HG03103 (cell line): ENCODE measurements at regions not wholly inside any gene's neighbourhood (a gene's known extent, or its start where the extent isn't known, plus 50 kb on each side); places are given as distances from the start of the nearest gene placed in this dataset.

ENCODE experiments used
- ATAC-seq: cut with Tn5 transposase; IDR thresholded peaks from one replicate; pipeline ENCODE4 v1.9.1; 2021; ENCODE audit warnings: low read depth; ENCODE audit not compliant: unreplicated experiment

GRCh38 chr13:74825152-74825937, 656.6 kb downstream of the TBC1D4 start:
- no peak for ATAC-seq

GRCh38 chr13:74820809-74821208, 661.2 kb downstream of the TBC1D4 start:
- ATAC-seq, result no peak

GRCh38 chr13:74819549-74819948, 662.4 kb downstream of the TBC1D4 start:
- no peak for ATAC-seq

- no peak for ATAC-seq
These were observed 665.2 kb downstream of the TBC1D4 start for GRCh38 chr13:74816737-74817136.

- no peak for ATAC-seq
These were observed 662.0 kb upstream of the KLF12 start for GRCh38 chr13:74796157-74796556.

GRCh38 chr13:74795526-74795925, 661.3 kb upstream of the KLF12 start:
- ATAC-seq, result no peak

- no peak for ATAC-seq
These were observed 660.4 kb upstream of the KLF12 start for GRCh38 chr13:74794582-74794981.

- ATAC-seq, result no peak
These were observed 659.9 kb upstream of the KLF12 start for GRCh38 chr13:74794147-74794546.

- no peak for ATAC-seq
These were observed 650.8 kb upstream of the KLF12 start for GRCh38 chr13:74784959-74785358.

- ATAC-seq, result no peak
These were observed 644.7 kb upstream of the KLF12 start for GRCh38 chr13:74778946-74779345.

- no peak for ATAC-seq
These were observed 643.9 kb upstream of the KLF12 start for GRCh38 chr13:74778087-74778486.

- no peak for ATAC-seq
These were observed 640.1 kb upstream of the KLF12 start for GRCh38 chr13:74774264-74774663.

GRCh38 chr13:74773248-74773647, 639.0 kb upstream of the KLF12 start:
- ATAC-seq, result no peak

GRCh38 chr13:74771964-74772363, 637.8 kb upstream of the KLF12 start:
- no peak for ATAC-seq

- ATAC-seq, result no peak
These were observed 636.2 kb upstream of the KLF12 start for GRCh38 chr13:74770361-74770760.

GRCh38 chr13:74769333-74769732, 635.1 kb upstream of the KLF12 start:
- no peak for ATAC-seq

GRCh38 chr13:74768521-74769085, 634.4 kb upstream of the KLF12 start:
- no peak for ATAC-seq

- no peak for ATAC-seq
These were observed 632.8 kb upstream of the KLF12 start for GRCh38 chr13:74767050-74767449.

GRCh38 chr13:74765955-74766354, 631.8 kb upstream of the KLF12 start:
- ATAC-seq, result no peak

GRCh38 chr13:74761801-74762757, 627.9 kb upstream of the KLF12 start:
- no peak for ATAC-seq

GRCh38 chr13:74758188-74758587, 624.0 kb upstream of the KLF12 start:
- ATAC-seq, result no peak
